HG03469 (cell line): ENCODE measurements at regions not wholly inside any gene's neighbourhood (a gene's known extent, or its start where the extent isn't known, plus 50 kb on each side); places are given as distances from the start of the nearest gene placed in this dataset.
"Not testable (repeated sequence)": the region's sequence is repeated elsewhere in the genome, so short reads cannot be mapped to it uniquely, and the experiment has no call there.

Experiments used
- ATAC-seq: cut with Tn5 transposase; IDR thresholded peaks from one replicate; pipeline ENCODE4 v1.9.1; 2021; ENCODE audit warnings: mild to moderate bottlenecking, moderate library complexity, moderate number of reproducible peaks; ENCODE audit not compliant: unreplicated experiment

DNA sequence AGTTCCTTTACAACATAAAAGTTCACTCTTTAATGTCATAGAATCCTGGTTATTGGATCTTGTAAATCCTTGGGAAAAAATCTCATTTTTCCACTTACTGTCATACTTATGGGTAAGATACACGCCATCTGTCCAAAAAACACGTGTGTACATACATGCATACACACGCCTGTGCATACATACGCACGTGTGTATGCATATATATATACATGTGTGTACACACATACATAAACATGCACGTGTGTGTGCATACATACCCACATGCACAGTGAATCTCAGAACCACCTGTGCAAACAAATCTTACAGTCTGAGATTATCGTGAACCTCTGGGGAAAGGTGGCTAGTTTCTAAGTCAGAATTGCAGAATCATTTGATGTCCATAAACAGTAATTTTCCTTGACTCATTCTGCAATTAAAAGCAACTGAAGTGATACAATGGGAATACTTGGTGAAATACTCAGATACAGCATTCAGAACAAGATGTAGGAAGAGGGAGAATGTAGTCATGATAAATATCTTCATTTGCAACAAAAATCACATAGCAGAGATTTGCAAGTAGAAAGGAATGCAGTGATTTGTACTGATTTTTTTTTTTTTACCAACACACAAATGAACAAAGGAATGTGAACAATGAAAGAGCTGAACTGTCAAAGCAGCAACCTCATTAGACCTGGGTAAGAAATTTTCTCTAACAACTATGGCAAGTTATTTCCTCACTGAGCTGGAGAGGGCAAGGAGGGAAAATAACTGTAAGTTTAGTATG is 160.6 kb upstream of the POU1F1 start:
- ATAC-seq = no peak

DNA sequence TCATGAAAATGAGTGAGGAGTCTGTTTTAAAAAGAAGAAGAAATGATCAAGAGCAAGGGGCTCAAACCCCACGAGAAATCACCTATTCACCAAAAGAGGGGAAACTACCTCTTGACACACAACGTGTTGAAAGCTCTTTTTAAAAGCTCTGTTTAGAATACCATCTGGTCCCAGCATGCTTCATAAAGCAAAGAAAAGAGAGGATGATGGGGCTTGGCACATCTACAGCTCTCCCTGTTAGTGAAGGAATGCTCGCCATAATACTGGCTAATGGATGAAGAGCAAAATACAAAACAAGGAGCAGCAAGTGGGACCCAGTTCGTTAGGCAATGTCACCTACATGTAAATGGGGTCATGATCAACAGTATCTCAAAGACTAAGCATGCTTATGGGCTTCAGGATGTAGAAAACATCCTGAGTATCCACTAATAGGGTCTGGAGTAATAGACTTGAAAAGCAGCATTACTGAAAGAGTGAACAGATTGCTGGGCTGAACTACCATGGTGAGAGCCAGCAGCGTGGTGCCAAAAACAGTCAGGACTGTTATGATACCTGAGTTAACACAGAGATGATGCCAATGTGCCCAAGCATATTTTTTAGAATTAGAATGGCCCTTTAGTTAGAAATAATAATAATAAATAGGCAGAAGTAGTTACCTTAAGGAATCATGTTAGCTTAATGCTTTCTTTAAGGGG is 159.7 kb upstream of the POU1F1 start:
- ATAC-seq = no peak

DNA sequence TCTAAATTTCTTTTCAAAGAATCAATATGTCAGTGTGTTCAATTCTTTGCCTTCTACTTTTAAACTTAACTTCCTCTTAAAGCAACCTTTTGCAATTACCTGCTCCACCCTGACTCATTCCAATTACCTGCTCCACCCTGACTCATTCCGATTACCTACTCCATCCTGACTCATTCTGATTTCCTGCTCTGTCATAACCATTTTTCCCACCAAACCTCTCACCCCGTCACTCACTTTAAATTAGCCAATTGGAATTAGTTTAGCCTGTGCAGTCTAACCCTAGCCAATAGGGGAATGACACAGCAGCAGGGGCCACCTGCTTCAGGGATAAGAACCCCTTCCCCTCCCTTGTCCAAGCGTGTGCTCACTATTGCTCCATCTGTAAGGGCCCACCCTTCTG is 157.1 kb upstream of the POU1F1 start:
- ATAC-seq = not testable (repeated sequence)

DNA sequence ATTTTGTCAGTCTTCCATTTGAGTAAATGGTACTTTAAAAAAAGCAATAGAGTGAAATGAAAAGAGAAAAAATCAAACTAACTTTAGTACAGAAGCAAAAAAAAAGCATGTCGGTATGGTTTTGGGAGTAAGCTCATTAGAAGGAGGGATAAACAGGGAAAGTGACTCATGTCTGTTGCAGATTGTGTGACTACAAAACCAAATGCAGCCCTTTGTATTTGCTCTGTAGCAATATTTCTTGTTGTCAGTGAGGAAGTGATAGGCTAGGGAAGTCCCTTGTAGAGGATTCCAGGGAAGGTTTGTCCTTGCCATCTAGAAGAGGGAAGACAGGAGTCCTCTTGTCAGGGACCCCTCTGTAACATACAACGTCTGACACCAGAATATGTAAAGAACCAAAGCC is 150.5 kb upstream of the POU1F1 start:
- ATAC-seq = no peak

DNA sequence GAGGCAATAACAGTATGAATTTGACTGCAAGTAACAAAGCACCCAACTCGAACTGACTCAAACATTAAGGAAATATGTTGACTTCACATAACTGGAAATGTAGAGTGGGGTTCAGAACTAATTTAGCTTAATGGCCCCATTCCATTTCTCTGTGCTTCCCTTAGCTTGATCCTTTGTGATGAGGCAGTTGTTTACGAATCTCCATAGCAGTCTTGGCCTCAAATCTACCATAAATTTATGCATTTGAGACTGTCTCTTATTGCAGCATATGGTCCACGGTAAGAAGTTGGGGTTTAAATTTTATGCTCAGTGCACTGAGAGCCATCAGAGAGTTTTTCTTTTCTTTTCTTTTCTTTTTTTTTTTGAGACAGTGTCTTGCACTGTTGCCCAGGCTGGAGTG is 148.7 kb upstream of the POU1F1 start:
- ATAC-seq = no peak

DNA sequence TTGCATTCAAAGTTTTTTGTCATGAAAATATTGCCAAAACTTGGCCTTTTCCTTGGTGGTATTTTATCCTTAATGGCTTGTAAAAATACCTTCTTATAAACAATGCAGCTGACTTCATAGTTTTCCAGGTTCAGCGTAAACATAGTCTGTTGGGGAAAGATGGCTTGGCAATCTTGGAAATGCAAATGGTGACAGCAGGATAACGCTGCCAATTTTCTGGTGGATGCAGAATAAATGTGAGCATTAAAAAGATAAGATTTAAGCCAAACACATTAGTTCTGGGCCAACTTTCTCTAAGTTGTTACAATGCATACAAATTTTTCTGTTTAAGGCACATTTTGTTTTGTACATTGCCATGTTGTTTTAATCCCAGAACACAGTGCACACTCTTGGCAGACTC is 147.0 kb upstream of the POU1F1 start:
- no peak for ATAC-seq

DNA sequence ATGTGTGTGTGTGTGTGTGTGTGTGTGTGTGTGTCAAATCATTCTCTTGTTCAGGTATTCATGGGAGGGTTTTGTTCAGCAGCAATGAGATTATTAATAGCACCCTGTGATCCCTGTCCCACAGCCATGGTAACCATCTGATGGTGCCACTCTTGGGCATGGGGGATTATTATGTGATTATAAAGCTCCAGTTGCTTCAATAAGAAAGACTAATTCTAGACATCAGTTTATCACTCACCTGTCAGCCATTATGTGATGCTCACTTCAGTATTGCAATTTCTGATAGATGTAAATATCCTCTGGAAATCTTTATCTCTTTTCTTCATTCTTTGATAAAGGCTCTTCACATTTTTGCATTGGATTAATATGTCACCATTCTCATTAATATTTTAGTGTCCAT is 145.9 kb upstream of the POU1F1 start:
- ATAC-seq = no peak

DNA sequence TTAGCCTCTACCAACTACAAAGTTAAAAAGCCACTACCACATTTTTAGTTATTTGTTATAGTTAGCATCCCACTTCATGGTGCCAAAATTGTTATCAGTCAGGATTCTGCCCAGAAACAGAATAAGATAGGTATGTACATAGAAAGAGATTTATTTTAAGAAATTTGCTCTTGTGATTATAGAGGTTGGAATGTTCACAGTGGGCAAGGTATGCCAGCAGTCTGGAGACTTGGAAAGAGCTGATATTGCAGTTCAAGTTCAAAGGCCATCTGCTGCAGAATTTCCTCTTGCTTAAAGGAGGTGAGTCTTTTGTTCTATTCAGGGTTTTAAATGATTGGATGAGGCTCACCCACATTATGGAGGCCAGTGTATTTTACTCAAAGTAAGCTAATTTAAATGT is 143.8 kb upstream of the POU1F1 start:
- no peak for ATAC-seq

DNA sequence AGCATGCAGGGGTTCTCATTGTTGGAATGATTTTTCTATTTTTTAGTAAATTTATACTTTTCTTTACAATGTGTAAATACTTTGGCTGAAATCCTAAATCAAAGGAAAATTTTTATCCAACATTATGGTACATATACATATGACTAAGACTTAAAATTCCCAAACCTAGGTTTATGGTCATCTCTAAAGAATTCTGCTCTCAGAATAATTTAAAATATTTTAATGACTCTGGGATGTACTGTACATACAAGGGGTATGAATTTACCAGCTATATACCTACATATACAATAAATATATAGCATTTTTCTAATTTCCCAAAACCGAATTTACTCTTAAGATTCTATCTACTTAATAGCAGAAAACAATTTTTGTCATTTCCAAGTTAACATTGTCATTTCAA is 137.9 kb upstream of the POU1F1 start:
- no peak for ATAC-seq

DNA sequence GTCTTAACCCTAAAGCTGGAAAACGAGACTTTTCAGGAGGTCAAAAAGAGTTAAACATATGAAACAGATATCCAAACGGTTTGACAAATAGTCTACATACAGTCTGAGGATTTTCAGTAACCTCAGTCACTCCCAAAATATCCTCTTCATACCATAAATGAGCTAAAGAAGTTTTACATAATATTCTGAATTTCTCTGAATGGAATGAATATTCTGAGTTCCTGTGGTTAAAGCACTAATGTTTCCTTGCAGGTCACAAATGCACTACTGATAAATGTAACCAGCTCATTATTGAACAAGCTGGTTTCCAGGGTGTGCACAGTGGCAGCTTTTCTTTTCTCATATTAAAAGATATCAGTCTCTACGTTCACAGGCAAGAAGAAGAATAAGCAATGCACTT is 137.4 kb upstream of the POU1F1 start:
- ATAC-seq = no peak

DNA sequence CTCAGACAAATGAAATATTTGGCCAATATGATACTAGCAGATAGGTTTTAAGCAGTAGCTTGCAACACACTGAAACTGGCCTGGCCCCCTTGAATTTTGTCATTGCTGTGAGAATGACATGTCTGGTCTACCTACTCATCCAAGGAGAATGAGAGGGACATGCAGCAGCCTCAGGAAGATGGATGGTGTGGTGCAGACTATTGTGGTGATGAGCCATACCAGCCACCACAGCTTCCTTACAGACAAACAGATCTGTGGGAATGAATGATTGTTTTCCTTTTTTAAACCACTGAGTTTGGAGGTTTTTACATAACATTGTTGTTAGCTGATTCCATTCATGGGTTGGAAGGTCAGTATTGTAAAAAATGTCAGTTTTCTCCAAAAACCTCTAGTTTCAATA is 133.7 kb upstream of the POU1F1 start:
- no peak for ATAC-seq

DNA sequence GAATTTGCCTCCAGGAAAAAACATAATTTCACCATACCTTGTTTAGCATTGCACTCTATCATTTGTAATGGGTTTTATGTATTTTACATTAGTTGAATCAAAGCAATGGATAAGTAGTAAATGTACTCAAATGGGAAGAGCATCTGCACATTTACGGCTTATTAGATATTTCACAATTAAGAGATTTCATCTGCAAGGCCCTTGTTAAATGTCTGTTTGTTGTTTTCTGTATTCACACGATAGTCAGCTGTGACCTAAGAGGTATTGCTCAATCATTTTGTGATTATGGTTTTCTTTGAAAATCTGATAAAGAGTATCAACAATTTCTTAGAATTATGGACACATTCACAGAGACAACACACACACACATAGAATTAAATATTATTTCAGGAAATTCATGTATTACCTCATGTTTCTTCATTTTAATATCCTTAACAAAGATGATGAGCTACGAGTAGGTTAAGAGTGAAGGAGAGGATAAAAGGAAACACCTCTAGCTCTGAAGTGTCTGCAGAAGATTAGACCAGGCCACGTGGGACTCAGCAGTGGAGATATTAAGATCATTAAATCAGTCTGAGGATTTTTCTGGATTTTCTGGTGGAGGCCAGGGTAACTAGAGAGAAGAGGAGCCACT is 121.9 kb upstream of the POU1F1 start:
- no peak for ATAC-seq

DNA sequence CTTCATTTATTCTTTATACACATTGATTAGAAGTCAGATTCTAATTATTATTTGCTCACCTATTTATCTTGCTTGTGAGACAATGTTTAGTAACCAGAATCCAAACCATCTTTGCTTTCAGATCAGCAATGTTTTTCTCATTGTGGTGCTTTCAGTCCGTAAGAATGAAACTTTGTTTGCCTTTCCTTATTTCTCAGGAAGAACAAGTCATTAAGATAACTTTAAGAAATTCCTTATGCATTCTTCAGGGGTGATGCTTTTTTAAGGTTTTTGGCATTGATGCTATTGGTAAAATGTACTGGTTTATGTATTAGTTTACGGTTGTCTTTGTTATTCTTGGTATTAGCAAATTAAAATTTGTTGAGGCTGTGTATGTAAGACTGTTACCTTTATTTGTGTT is 120.8 kb upstream of the POU1F1 start:
- no peak for ATAC-seq

DNA sequence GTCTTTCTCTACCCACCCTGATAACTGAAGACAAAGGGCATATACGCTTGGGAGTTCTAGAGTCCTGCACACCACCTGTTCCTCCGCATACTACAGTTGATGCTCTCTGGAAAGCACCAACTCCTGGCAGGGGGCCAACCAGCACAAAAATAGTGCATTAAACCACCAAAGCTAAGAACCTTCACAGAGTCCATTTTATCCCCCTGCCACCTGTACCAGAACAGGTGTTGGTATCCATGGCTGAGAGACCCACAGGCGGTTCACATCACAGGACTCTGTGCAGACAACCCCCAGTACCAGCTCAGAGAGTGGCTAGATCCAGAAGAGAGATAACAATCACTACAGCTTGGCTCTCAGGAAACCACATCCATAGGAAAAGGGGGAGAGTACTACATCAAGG is 114.4 kb upstream of the POU1F1 start:
- no peak for ATAC-seq

DNA sequence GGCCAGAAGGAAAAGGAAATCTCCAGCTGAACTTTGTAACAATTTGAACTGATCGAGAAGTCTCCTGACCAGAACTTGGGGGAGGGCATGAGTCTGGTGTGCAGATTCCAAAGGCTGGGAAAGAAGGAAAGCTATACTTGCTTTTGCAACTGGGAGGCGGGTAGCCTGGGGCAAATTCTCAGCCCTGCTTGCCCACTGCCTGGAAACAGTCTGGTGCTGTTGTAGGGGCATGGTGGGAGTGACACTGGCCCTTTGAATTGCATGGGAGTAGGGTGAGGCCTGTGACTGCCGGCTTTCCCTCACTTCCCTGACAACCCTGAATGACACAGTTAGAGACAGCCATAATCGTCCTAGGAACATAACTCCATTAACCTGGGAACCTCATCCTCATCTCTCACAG is 114.0 kb upstream of the POU1F1 start:
- no peak for ATAC-seq

DNA sequence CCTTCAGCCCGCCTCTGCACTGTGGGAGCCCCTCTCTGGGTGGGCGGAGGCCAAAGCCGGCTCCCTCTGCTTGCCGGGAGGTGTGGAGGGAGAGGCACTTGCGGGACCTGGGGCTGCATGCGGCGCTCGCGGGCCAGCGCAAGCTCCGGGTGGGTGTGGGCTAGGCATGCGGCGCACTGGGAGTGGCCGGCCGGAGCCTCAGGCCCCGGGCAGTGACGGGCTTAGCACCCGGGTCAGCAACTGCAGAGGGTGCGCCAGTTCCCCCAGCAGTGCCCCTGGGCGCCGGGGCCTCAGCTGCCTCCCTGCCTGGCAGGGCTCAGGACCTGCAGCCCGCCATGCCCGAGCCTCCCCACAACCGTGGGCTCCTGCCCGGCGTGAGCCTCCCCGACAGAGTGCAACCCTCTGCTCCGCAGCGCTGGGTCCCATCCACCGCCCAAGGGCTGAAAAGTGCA is 98.9 kb upstream of the POU1F1 start:
- ATAC-seq = no peak

DNA sequence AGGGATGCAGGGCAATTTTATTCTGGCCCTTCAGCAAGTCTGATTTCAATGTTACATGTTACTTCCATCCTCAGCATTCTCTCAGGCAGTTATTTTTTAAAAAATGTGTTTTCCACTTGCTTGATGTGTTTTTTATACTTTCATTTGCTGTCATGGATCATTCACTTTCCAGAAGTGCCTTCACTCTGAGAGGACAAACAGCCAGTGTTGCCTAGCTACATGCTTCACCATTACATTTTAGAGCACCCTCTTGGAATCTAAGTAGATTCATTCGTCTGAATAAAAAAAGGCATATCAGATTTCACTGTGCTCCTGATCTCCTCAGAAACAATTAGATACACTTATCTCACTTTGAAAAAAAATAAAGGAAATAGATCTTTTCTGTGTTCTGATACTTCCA is 93.6 kb upstream of the POU1F1 start:
- no peak for ATAC-seq

DNA sequence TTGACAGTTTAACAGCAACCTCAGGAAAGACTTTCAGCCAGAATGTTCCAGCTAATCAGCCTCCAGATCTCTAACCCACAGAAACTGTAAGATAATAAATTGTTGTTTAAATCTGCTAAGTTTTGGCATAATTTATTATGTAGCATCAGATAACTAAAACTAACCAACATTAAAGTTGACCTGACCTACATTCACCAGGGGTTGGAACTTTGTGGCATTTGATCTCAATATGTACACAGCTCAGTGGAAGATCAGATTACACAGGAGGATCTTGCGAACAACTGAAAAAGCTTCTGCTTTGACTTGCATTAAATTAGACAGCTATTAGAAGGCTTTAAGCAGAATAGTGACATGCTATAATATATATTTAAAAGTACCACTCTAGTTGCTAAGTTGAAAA is 91.4 kb upstream of the POU1F1 start:
- no peak for ATAC-seq

DNA sequence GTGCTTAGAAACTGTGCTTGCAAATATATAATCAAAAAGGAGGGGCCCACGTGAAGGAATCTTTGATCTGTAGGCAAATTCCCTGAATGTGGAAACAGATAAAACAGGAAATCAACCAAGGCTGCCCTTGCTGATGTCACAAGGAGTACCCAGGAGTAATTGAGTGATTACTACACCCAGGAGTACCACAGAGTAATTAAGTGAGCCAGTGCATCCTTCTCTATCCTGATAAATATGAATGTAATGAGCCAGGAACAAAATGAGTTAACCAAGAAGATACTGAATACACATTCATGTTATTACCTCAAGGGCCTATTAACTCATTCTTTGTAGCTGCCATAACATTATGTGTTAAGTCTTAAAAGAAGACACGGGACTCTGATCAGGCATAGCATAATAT is 87.3 kb upstream of the POU1F1 start:
- ATAC-seq = no peak

DNA sequence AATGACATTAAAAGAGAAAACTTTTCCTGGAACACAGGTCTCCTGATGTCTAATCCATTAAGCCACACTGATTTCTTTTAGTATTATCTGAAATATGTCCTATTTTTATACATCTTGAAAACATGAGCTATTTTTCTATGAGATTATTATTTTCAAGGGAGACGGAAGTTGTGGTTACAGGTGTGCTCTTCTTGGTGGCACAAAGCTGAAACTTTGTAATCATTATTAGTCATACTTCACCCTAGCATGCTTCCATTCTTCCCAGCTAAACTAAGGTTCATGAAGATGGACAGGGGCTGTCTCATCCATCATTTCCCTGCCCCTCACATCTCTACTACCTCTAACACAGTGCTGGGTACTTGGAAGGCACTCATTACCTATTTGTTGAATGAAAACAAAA is 85.6 kb upstream of the POU1F1 start:
- ATAC-seq = no peak

DNA sequence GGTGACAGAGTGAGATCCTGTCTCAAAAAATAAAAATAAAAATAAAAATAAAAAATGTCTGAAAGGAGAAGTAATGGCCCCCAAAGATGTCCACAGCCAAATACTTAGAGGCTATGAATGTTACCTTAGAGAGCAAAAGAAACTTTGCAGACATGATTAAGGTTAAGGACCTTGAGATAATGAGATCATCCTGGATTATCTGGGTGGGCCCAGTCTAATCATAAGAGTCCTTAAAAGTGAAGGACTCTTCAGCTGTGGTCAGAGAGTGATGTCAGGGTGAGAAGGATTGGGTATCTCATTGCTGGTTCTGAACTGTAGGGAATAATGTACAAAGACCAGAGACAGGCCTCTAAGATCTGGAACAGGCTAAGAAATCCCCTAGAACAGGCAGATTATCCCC is 84.9 kb upstream of the POU1F1 start:
- ATAC-seq = no peak

DNA sequence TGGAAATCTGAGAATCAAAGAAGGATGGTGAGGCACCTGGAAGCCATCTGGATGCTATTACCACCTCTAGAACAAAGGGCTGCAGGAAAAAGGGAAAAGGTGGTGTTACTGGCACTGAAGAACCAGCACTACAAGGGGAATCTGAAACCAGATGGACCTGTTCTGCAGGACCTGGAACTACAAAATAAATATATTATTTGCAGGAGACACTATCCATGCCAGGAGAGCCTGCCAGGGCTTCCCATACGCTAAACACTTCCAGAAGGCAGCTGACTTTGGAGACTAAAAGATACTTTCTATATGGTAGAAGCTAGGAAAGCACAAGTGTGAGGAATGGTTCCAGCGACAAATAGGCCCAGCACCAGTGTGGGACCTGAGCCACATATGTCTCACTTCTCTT is 83.4 kb upstream of the POU1F1 start:
- no peak for ATAC-seq
